ENCODE measurements at regions not wholly inside any gene's neighbourhood (a gene's known extent, or its start where the extent isn't known, plus 50 kb on each side); places are given as distances from the start of the nearest gene placed in this dataset.

- no peak overlapping the region for H3K4me3 ChIP-seq (ENCODE audit: low read length)
- no peak for DNase-seq (ENCODE audit: low read depth, low spot score)
These were observed 191.6 kb downstream of the TENT4A start for GRCh38 chr5:6904860-6905259.

GRCh38 chr5:6905423-6905822 lies 192.2 kb downstream of the TENT4A start:
- DNase-seq (ENCODE audit: low read depth, low spot score), result no peak
- no peak overlapping the region for H3K4me3 ChIP-seq (ENCODE audit: low read length)

GRCh38 chr5:6905883-6906282 lies 192.7 kb downstream of the TENT4A start:
- no peak for DNase-seq (ENCODE audit: low read depth, low spot score)
- no peak overlapping the region for H3K4me3 ChIP-seq (ENCODE audit: low read length)

GRCh38 chr5:6907320-6907918 lies 194.2 kb downstream of the TENT4A start:
- no peak for DNase-seq (ENCODE audit: low read depth, low spot score)
- no peak overlapping the region for H3K4me3 ChIP-seq (ENCODE audit: low read length)

- DNase-seq (ENCODE audit: low read depth, low spot score), result no peak
- H3K4me3 ChIP-seq (ENCODE audit: low read length), result no peak overlapping the region
These were observed 196.7 kb downstream of the TENT4A start for GRCh38 chr5:6909901-6910300.

- DNase-seq (ENCODE audit: low read depth, low spot score), result no peak
- no peak overlapping the region for H3K4me3 ChIP-seq (ENCODE audit: low read length)
These were observed 197.7 kb downstream of the TENT4A start for GRCh38 chr5:6910950-6911349.

GRCh38 chr5:6914347-6914746 lies 201.1 kb downstream of the TENT4A start:
- DNase-seq (ENCODE audit: low read depth, low spot score), result no peak
- H3K4me3 ChIP-seq (ENCODE audit: low read length), result no peak overlapping the region

- no peak for DNase-seq (ENCODE audit: low read depth, low spot score)
- no peak overlapping the region for H3K4me3 ChIP-seq (ENCODE audit: low read length)
These were observed 202.3 kb downstream of the TENT4A start for GRCh38 chr5:6915574-6915973.

GRCh38 chr5:6918255-6918654 lies 205.0 kb downstream of the TENT4A start:
- no peak for DNase-seq (ENCODE audit: low read depth, low spot score)
- H3K4me3 ChIP-seq (ENCODE audit: low read length), result no peak overlapping the region

GRCh38 chr5:6920628-6921256 lies 207.5 kb downstream of the TENT4A start:
- DNase-seq (ENCODE audit: low read depth, low spot score), result no peak
- no peak overlapping the region for H3K4me3 ChIP-seq (ENCODE audit: low read length)

GRCh38 chr5:6926491-6927038 lies 213.3 kb downstream of the TENT4A start:
- no peak for DNase-seq (ENCODE audit: low read depth, low spot score)

GRCh38 chr5:6936031-6936430 lies 222.8 kb downstream of the TENT4A start:
- H3K4me3 ChIP-seq (ENCODE audit: low read length), result no peak overlapping the region
- no peak for DNase-seq (ENCODE audit: low read depth, low spot score)

More at GRCh38 chr5:6926491-6927038, 213.3 kb downstream of the TENT4A start:
- H3K4me3 ChIP-seq (ENCODE audit: low read length), result no peak overlapping the region

GRCh38 chr5:6937677-6938076 lies 224.4 kb downstream of the TENT4A start:
- DNase-seq (ENCODE audit: low read depth, low spot score), result no peak
- H3K4me3 ChIP-seq (ENCODE audit: low read length), result no peak overlapping the region

- DNase-seq (ENCODE audit: low read depth, low spot score), result no peak
- H3K4me3 ChIP-seq (ENCODE audit: low read length), result no peak overlapping the region
These were observed 228.4 kb downstream of the TENT4A start for GRCh38 chr5:6941631-6942030.

- no peak overlapping the region for H3K4me3 ChIP-seq (ENCODE audit: low read length)
- DNase-seq (ENCODE audit: low read depth, low spot score), result no peak
These were observed 230.2 kb downstream of the TENT4A start for GRCh38 chr5:6943197-6944112.

- H3K4me3 ChIP-seq (ENCODE audit: low read length), result no peak overlapping the region
- no peak for DNase-seq (ENCODE audit: low read depth, low spot score)
These were observed 235.3 kb downstream of the TENT4A start for GRCh38 chr5:6948562-6948961.

GRCh38 chr5:6949230-6949629 lies 236.0 kb downstream of the TENT4A start:
- no peak for DNase-seq (ENCODE audit: low read depth, low spot score)

GRCh38 chr5:6950250-6950649 lies 237.0 kb downstream of the TENT4A start:
- no peak for DNase-seq (ENCODE audit: low read depth, low spot score)

More at GRCh38 chr5:6949230-6949629, 236.0 kb downstream of the TENT4A start:
- no peak overlapping the region for H3K4me3 ChIP-seq (ENCODE audit: low read length)

GRCh38 chr5:6950860-6951259 lies 237.6 kb downstream of the TENT4A start:
- no peak overlapping the region for H3K4me3 ChIP-seq (ENCODE audit: low read length)
- DNase-seq (ENCODE audit: low read depth, low spot score), result no peak

More at GRCh38 chr5:6950250-6950649, 237.0 kb downstream of the TENT4A start:
- H3K4me3 ChIP-seq (ENCODE audit: low read length), result no peak overlapping the region

- no peak overlapping the region for H3K4me3 ChIP-seq (ENCODE audit: low read length)
- no peak for DNase-seq (ENCODE audit: low read depth, low spot score)
These were observed 247.9 kb downstream of the TENT4A start for GRCh38 chr5:6961123-6961522.

Measured in Jurkat, Clone E6-1 (cell line).